SK-N-MC (cell line): ENCODE measurements at regions not wholly inside any gene's neighbourhood (a gene's known extent, or its start where the extent isn't known, plus 50 kb on each side); places are given as distances from the start of the nearest gene placed in this dataset.

Experiments used
- EZH2 ChIP-seq: fragments of 200-600 bp; sonication (generic); IDR thresholded peaks from one replicate; pipeline ENCODE4 v1.6.1; 2017; ENCODE audit warnings: antibody characterized with exemption
- POLR2AphosphoS5 ChIP-seq: IDR thresholded peaks from 2 replicates; pipeline ENCODE4 v1.6.1; 2012; ENCODE audit warnings: mild to moderate bottlenecking, low read depth, low read length, borderline replicate concordance

DNA sequence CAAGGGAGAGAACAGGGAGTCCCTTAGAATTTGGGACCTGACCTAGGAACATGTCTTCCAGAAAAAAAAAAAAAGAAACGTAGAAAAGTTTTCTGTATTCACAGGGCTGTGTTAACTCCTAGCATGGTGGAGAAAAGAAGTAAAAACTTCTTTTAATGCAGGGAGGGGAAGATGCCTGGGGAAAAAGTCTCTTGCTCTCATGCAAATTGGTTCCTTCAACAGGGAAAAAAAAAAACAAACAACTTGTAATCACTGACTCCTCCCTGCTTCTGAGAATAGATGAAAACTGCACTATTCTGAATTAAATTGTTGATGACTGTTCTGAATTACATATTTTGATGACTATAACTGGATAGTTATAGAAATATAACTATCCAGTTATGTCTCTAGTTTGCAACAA lies 933.2 kb downstream of the TRIB2 start:
- no peak for TF ChIP-seq POLR2AphosphoS5
- TF ChIP-seq EZH2, result no peak
